ENCODE measurements at regions not wholly inside any gene's neighbourhood (a gene's known extent, or its start where the extent isn't known, plus 50 kb on each side); places are given as distances from the start of the nearest gene placed in this dataset.

GRCh38 chr9:93826905-93827544 is 128.1 kb downstream of the BARX1 start:
- Histone ChIP-seq H3K36me3 (ENCODE audit: control insufficient read depth, insufficient read depth, low read length) (no peaks in the 10 kb centered on the region), H3K27me3 (ENCODE audit: control insufficient read depth, insufficient read depth, low read length) (peaks cover 39% of the 10 kb centered on the region), H3K9me3 (ENCODE audit: control insufficient read depth, insufficient read depth, low read depth, low read length) (0 out of 2 replicates have a peak, but pooled peaks cover 4% of the 10 kb centered on the region), H3K4me3 (ENCODE audit: low read depth, low read length) (peak overlapping the region; percentile 46), H3K9ac (ENCODE audit: low read length) (no peak overlapping the region), H3K27ac (ENCODE audit: low read depth, low read length) (no peak overlapping the region), H3K4me1 (ENCODE audit: control insufficient read depth, insufficient read depth, low read length) (peaks cover 10% of the 10 kb centered on the region)

DNA sequence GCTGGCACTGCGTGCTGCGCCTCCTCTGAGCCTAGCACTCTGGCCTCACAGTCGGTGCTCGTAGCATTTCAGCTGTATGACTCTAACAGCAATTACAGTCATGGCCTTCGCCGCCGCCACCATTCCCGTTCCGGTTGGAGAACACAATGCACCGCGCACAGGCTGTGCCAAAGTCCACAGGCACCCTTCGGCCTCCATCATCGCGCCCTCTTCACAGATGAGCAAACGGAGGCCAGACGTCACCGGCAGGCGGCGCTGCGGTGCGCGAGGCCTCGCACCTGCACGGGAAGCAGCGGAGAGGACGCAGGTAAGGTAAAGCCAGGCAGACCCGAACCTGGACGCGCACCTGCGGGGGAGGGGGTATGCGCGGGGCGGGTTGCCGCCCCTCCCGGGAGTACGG is 128.9 kb downstream of the BARX1 start:
- Histone ChIP-seq H3K4me3 (ENCODE audit: low read depth, low read length) (peak overlapping the region; percentile 46; the same call in 1 of the 2 replicates), H3K27me3 (ENCODE audit: control insufficient read depth, insufficient read depth, low read length) (peaks cover 39% of the 10 kb centered on the region), H3K4me1 (ENCODE audit: control insufficient read depth, insufficient read depth, low read length) (peaks cover 10% of the 10 kb centered on the region), H3K9ac (ENCODE audit: low read length) (no peak overlapping the region), H3K9me3 (ENCODE audit: control insufficient read depth, insufficient read depth, low read depth, low read length) (0 out of 2 replicates have a peak, but pooled peaks cover 4% of the 10 kb centered on the region), H3K27ac (ENCODE audit: low read depth, low read length) (no peak overlapping the region), H3K36me3 (ENCODE audit: control insufficient read depth, insufficient read depth, low read length) (no peaks in the 10 kb centered on the region)

GRCh38 chr9:93825348-93826115 is 129.6 kb downstream of the BARX1 start:
- Histone ChIP-seq H3K36me3 (ENCODE audit: control insufficient read depth, insufficient read depth, low read length) (no peaks in the 10 kb centered on the region), H3K9me3 (ENCODE audit: control insufficient read depth, insufficient read depth, low read depth, low read length) (0 out of 2 replicates have a peak, but pooled peaks cover 4% of the 10 kb centered on the region), H3K4me3 (ENCODE audit: low read depth, low read length) (no peak overlapping the region), H3K27ac (ENCODE audit: low read depth, low read length) (no peak overlapping the region), H3K4me1 (ENCODE audit: control insufficient read depth, insufficient read depth, low read length) (peaks cover 10% of the 10 kb centered on the region), H3K9ac (ENCODE audit: low read length) (no peak overlapping the region), H3K27me3 (ENCODE audit: control insufficient read depth, insufficient read depth, low read length) (peaks cover 39% of the 10 kb centered on the region)

GRCh38 chr9:93824386-93825294 is 130.5 kb downstream of the BARX1 start:
- 0 out of 2 replicates have a peak, but pooled peaks cover 4% of the 10 kb centered on the region for H3K9me3 ChIP-seq (ENCODE audit: control insufficient read depth, insufficient read depth, low read depth, low read length)
- H3K27ac ChIP-seq (ENCODE audit: low read depth, low read length), result no peak overlapping the region
- no peak overlapping the region for H3K9ac ChIP-seq (ENCODE audit: low read length)
- H3K36me3 ChIP-seq (ENCODE audit: control insufficient read depth, insufficient read depth, low read length), result no peaks in the 10 kb centered on the region
- H3K27me3 ChIP-seq (ENCODE audit: control insufficient read depth, insufficient read depth, low read length), result peaks cover 39% of the 10 kb centered on the region
- peaks cover 10% of the 10 kb centered on the region for H3K4me1 ChIP-seq (ENCODE audit: control insufficient read depth, insufficient read depth, low read length)
- H3K4me3 ChIP-seq (ENCODE audit: low read depth, low read length), result no peak overlapping the region

DNA sequence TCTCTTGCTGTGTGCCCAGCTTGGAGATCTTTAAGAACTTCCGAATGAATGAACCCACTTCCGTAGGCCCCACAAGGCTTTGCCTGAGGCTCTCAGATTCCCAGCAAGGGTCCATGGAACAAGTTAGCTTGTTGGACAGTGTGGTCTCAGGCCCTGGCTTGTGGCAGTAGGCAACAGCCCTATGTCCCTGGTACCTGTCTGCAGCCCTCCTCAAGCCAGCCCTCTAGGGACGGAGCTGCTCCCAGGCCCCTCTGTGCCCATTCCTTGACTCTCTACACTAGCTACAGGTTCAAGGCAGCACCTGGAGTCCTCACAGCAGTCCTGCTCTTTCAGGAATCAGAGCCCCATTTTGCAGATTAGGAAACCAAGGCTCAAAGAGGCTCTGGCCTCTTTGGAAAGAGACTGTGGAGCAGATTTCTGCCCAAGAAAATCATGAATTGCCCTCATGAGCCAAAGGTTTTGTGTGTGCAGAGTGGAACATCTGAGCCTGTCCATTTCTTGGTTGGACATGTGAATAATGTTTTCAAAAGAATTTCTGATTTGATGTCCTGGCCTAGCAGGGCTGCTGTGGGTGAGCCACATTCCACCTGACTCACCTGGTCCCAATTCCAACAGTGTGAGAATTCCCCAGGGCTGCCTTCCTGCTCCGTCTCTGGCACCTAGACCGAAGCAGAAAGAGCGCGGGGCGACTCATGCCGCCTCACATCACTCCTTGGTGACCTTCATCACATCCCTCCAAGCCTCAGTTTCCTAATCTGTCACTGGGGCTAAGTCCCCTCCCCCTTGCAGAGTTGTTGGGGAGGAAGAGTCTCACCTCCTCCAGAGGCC is 131.7 kb downstream of the BARX1 start:
- Histone ChIP-seq H3K36me3 (ENCODE audit: control insufficient read depth, insufficient read depth, low read length) (no peaks in the 10 kb centered on the region), H3K9me3 (ENCODE audit: control insufficient read depth, insufficient read depth, low read depth, low read length) (0 out of 2 replicates have a peak, but pooled peaks cover 4% of the 10 kb centered on the region), H3K9ac (ENCODE audit: low read length) (no peak overlapping the region), H3K4me3 (ENCODE audit: low read depth, low read length) (no peak overlapping the region), H3K27me3 (ENCODE audit: control insufficient read depth, insufficient read depth, low read length) (peaks cover 47% of the 10 kb centered on the region), H3K27ac (ENCODE audit: low read depth, low read length) (no peak overlapping the region), H3K4me1 (ENCODE audit: control insufficient read depth, insufficient read depth, low read length) (peaks cover 10% of the 10 kb centered on the region)

DNA sequence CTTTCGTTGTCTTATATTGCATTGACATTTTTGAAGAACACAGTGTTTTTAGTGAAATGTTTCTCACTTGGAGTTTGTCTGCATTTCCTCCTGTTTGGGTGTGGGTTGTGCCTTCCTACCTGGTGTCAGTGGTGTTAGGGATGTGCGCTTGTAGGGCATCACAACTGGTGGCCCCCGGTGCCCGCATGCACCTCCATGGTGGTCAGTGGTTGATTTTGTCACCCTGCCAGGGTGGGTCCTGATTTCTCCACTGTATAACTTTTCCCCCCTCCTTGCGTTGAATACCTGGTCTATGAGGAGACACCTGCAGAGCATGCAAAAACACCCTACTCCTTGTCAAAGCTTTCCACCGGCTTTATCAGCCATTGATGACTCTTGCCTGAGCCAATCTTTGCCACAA is 132.9 kb downstream of the BARX1 start:
- Histone ChIP-seq H3K27me3 (ENCODE audit: control insufficient read depth, insufficient read depth, low read length) (peaks cover 46% of the 10 kb centered on the region), H3K4me1 (ENCODE audit: control insufficient read depth, insufficient read depth, low read length) (peaks cover 4% of the 10 kb centered on the region; the same call in 1 of the 2 replicates), H3K9ac (ENCODE audit: low read length) (no peak overlapping the region), H3K36me3 (ENCODE audit: control insufficient read depth, insufficient read depth, low read length) (no peaks in the 10 kb centered on the region), H3K9me3 (ENCODE audit: control insufficient read depth, insufficient read depth, low read depth, low read length) (0 out of 2 replicates have a peak, but pooled peaks cover 4% of the 10 kb centered on the region), H3K4me3 (ENCODE audit: low read depth, low read length) (no peak overlapping the region), H3K27ac (ENCODE audit: low read depth, low read length) (no peak overlapping the region)

DNA sequence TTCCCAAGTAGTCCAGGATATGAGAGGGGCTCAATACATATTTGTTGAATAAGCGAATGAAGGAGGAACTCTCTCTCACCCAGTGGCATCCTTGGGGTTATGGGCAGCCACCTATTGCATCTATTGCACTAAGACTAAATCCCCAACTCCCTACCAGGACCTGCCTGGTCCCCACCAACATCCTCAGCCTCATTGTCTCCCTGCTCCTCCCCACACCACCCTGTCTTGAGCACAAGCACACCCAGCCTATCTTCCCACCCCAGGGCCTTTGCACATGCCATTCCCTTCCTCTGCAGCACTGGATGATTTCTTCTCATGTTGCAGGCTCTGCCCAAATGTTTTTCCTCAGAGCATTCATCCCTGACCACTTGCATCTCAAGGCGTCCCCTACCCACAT is 133.8 kb downstream of the BARX1 start:
- Histone ChIP-seq H3K4me1 (ENCODE audit: control insufficient read depth, insufficient read depth, low read length) (no peaks in the 10 kb centered on the region), H3K9me3 (ENCODE audit: control insufficient read depth, insufficient read depth, low read depth, low read length) (0 out of 2 replicates have a peak, but pooled peaks cover 4% of the 10 kb centered on the region), H3K27me3 (ENCODE audit: control insufficient read depth, insufficient read depth, low read length) (peaks cover 38% of the 10 kb centered on the region), H3K9ac (ENCODE audit: low read length) (no peak overlapping the region), H3K27ac (ENCODE audit: low read depth, low read length) (no peak overlapping the region), H3K4me3 (ENCODE audit: low read depth, low read length) (no peak overlapping the region), H3K36me3 (ENCODE audit: control insufficient read depth, insufficient read depth, low read length) (no peaks in the 10 kb centered on the region)

GRCh38 chr9:93820667-93821306 is 134.4 kb downstream of the BARX1 start:
- no peak overlapping the region for H3K9ac ChIP-seq (ENCODE audit: low read length)
- H3K36me3 ChIP-seq (ENCODE audit: control insufficient read depth, insufficient read depth, low read length), result no peaks in the 10 kb centered on the region
- H3K27ac ChIP-seq (ENCODE audit: low read depth, low read length), result no peak overlapping the region
- peaks cover 34% of the 10 kb centered on the region for H3K27me3 ChIP-seq (ENCODE audit: control insufficient read depth, insufficient read depth, low read length)
- 0 out of 2 replicates have a peak, but pooled peaks cover 4% of the 10 kb centered on the region for H3K9me3 ChIP-seq (ENCODE audit: control insufficient read depth, insufficient read depth, low read depth, low read length)
- H3K4me3 ChIP-seq (ENCODE audit: low read depth, low read length), result no peak overlapping the region
- no peaks in the 10 kb centered on the region for H3K4me1 ChIP-seq (ENCODE audit: control insufficient read depth, insufficient read depth, low read length)

DNA sequence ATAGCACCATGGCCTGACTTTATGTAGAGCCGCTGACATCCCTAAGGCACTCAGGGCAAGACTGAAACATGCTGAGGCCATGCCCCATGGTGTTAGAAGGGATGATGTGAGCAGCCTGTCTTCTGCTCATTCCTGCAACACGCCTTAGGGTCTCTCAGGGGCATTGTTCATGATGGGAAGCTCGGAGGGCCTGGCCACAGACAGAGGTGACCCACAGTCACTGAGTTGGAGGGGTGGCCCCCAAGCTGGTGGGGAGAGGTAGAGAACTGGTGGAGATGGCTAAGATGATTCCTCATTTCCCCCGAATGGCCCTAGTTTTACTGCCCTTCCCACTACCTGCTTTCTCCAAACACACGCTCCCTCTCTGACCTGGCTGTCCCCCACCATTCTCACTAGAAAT is 135.2 kb downstream of the BARX1 start:
- Histone ChIP-seq H3K9me3 (ENCODE audit: control insufficient read depth, insufficient read depth, low read depth, low read length) (0 out of 2 replicates have a peak, but pooled peaks cover 4% of the 10 kb centered on the region), H3K4me1 (ENCODE audit: control insufficient read depth, insufficient read depth, low read length) (no peaks in the 10 kb centered on the region; the same call in 1 of the 2 replicates), H3K27ac (ENCODE audit: low read depth, low read length) (no peak overlapping the region), H3K36me3 (ENCODE audit: control insufficient read depth, insufficient read depth, low read length) (no peaks in the 10 kb centered on the region), H3K4me3 (ENCODE audit: low read depth, low read length) (no peak overlapping the region), H3K9ac (ENCODE audit: low read length) (no peak overlapping the region), H3K27me3 (ENCODE audit: control insufficient read depth, insufficient read depth, low read length) (peaks cover 29% of the 10 kb centered on the region)

Data from HUES6 (cell line).